ENCODE measurements at regions not wholly inside any gene's neighbourhood (a gene's known extent, or its start where the extent isn't known, plus 50 kb on each side); places are given as distances from the start of the nearest gene placed in this dataset.
A peak's percentile ranks its signal among the peaks of the same experiment; 100 is the strongest.
"Not testable (repeated sequence)": the region's sequence is repeated elsewhere in the genome, so short reads cannot be mapped to it uniquely, and the experiment has no call there.

GRCh38 chr6:14781772-14782525 is 463.9 kb upstream of the JARID2 start:
- DNase-seq (no peak), ATAC-seq (ENCODE audit: low FRiP score in 2 of 2) (no peak)
- no peak overlapping the region for H3K27ac ChIP-seq
- no peak overlapping the region for H3K4me3 ChIP-seq
- H3K9me3 ChIP-seq = no peaks in the 10 kb centered on the region
- H3K4me1 ChIP-seq = no peaks in the 10 kb centered on the region
- TF ChIP-seq POLR2A (IDR thresholded peaks at IDR 0.05) (no peak), POLR2AphosphoS5 (IDR thresholded peaks at IDR 0.05) (no peak)
- TF ChIP-seq, protein P1, sequence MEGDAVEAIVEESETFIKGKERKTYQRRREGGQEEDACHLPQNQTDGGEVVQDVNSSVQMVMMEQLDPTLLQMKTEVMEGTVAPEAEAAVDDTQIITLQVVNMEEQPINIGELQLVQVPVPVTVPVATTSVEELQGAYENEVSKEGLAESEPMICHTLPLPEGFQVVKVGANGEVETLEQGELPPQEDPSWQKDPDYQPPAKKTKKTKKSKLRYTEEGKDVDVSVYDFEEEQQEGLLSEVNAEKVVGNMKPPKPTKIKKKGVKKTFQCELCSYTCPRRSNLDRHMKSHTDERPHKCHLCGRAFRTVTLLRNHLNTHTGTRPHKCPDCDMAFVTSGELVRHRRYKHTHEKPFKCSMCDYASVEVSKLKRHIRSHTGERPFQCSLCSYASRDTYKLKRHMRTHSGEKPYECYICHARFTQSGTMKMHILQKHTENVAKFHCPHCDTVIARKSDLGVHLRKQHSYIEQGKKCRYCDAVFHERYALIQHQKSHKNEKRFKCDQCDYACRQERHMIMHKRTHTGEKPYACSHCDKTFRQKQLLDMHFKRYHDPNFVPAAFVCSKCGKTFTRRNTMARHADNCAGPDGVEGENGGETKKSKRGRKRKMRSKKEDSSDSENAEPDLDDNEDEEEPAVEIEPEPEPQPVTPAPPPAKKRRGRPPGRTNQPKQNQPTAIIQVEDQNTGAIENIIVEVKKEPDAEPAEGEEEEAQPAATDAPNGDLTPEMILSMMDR (IDR thresholded peaks at IDR 0.05) = no peak
- H3K27me3 ChIP-seq = no peaks in the 10 kb centered on the region
- no peaks in the 10 kb centered on the region for H3K36me3 ChIP-seq
- 83% methylated on average over 12 of the region's 12 CpGs for WGBS, 2 donors

DNA sequence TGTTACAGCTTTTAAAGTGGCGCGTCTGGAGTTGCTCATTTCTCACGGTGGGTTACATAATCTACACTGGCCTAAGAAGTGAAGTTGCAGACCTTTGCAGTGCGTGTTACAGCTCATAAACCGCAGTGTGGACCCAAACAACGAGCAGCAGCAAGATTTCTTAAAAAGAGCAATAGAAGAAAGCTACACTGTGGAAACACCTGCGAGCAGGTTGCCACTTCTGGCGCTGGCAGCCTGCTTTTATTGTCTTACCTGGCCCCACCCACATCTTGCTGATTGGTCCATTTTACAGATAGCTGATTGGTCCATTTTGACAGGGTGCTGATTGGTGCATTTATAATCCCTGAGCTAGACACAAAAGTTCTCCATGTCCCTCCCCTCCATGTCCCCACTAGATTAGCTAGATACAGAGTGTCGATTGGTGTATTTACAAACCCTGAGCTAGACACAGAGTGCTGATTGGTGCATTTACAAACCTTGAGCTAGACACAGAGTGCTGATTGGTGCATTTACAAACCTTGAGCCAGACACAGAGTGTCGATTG is 462.9 kb upstream of the JARID2 start:
- H3K27me3 ChIP-seq; DNase-seq; H3K4me3 ChIP-seq; H3K27ac ChIP-seq; H3K36me3 ChIP-seq; H3K9me3 ChIP-seq; H3K4me1 ChIP-seq; ATAC-seq (ENCODE audit: low FRiP score in 2 of 2): not testable (repeated sequence)
- WGBS, 2 donors = 97% methylated on average over 9 to 10 of the region's 10 CpGs

DNA sequence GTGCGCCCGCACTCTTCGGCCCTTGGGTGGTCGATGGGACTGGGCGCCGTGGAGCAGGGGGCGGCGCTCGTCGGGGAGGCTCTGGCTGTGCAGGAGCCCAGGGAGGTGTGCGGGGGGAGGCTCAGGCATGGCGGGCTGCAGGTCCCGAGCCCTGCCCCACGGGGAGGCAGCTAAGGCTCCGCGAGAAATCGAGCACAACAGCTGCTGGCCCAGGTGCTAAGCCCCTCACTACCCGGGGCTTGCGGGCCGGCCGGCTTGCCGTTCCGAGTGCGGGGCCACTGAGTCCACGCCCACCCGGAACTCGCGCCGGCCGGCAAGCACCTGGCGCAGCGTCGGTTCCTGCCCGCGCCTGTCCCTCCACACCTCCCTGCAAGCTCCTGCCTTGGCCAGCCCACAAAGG is 462.3 kb upstream of the JARID2 start:
- TF ChIP-seq EP300 (IDR thresholded peaks at IDR 0.05) = no peak
- no peak for TF ChIP-seq POLR2A (IDR thresholded peaks at IDR 0.05)
- TF ChIP-seq, protein P1 (IDR thresholded peaks at IDR 0.05) = no peak
- no peak for TF ChIP-seq POLR2AphosphoS5 (IDR thresholded peaks at IDR 0.05)
- Histone ChIP-seq H3K36me3 (no peaks in the 10 kb centered on the region), H3K27me3 (no peaks in the 10 kb centered on the region), H3K9me3 (no peaks in the 10 kb centered on the region), H3K4me1 (no peaks in the 10 kb centered on the region), H3K27ac (no peak overlapping the region), H3K4me3 (no peak overlapping the region)
- 97 to 98% methylated on average over 20 to 32 of the region's 35 CpGs for WGBS, 2 donors
- ATAC-seq (ENCODE audit: low FRiP score in 2 of 2) (no peak), DNase-seq (peak in 1 of 2 donors; percentile 66)

DNA sequence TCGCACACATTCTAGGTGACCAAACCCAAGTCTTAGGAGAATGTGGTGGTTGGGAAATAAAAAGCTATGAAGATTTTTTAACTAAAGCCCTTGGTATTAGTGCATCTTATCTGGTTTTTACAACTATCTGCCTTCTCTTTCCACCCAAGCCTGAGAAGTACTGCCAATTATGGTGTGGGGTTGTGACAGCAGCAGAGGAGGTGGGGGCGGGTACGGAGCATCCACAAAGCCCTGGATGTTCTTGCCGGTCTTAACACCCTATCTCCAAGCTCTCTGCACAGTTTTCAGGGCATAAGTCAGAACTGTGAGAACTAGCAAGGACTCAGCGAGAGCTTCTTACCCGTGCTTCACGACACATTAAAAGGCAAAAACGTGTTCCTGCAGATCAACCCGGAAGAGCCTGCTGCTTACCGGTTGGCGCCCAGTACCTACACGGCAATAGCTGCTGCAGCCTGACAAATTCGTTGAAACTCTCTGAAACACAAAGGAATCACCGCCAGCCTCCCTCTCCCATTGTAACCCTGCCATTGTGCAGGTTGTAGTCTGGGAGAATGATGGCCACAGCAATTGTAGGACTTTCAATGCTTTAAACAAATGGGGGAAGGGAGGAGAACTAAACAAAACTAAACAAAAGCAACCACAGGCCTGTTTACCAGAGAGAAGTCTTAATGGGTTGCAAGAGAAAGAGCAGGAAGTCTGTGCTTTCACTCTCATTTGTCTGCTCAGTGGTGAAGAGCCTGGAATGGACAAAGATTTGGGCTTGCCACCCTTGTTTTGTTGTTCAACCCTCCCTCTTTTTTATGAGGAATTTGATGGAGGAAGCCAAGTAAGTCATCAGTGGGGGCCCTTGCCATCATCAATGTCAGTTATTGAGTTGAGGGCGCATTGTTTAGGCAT is 461.0 kb upstream of the JARID2 start:
- WGBS, 2 donors = 66 to 70% methylated on average over 15 of the region's 15 CpGs
- Histone ChIP-seq H3K36me3 (no peaks in the 10 kb centered on the region), H3K9me3 (no peaks in the 10 kb centered on the region), H3K4me1 (no peaks in the 10 kb centered on the region), H3K27ac (no peak overlapping the region), H3K27me3 (no peaks in the 10 kb centered on the region), H3K4me3 (no peak overlapping the region)
- ATAC-seq (ENCODE audit: low FRiP score in 2 of 2) (no peak), DNase-seq (no peak)
- TF ChIP-seq POLR2AphosphoS5 (IDR thresholded peaks at IDR 0.05) (no peak), POLR2A (IDR thresholded peaks at IDR 0.05) (no peak), EP300 (IDR thresholded peaks at IDR 0.05) (no peak)
- TF ChIP-seq, protein P1 (IDR thresholded peaks at IDR 0.05) = no peak

DNA sequence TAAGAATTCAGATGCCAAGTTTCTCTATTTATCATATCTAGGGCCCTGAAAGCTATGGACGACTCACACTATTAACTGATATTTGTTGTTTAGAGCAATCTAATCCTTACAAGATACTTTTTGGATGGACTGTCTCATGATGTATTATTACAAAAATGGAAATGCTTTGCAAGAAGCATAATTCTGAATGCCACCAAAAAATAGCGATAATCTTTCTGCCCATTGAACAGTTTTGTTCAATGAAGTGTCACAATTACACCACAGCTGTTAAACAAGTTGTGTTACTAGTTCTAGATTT is 460.4 kb upstream of the JARID2 start:
- TF ChIP-seq, protein P1 (IDR thresholded peaks at IDR 0.05) = no peak
- TF ChIP-seq POLR2A (IDR thresholded peaks at IDR 0.05) (no peak), EP300 (IDR thresholded peaks at IDR 0.05) (no peak), POLR2AphosphoS5 (IDR thresholded peaks at IDR 0.05) (no peak)
- H3K27me3 ChIP-seq = no peaks in the 10 kb centered on the region
- ATAC-seq (ENCODE audit: low FRiP score in 2 of 2) (no peak), DNase-seq (no peak)
- no peak overlapping the region for H3K27ac ChIP-seq
- H3K36me3 ChIP-seq = no peaks in the 10 kb centered on the region
- H3K9me3 ChIP-seq = no peaks in the 10 kb centered on the region
- H3K4me3 ChIP-seq = no peak overlapping the region
- no peaks in the 10 kb centered on the region for H3K4me1 ChIP-seq
- 69 to 80% methylated on average over 2 of the region's 2 CpGs for WGBS, 2 donors

Measured in upper lobe of left lung (tissue), 6 donors.